HL-60/S4 (cell line): ENCODE measurements at regions not wholly inside any gene's neighbourhood (a gene's known extent, or its start where the extent isn't known, plus 50 kb on each side); places are given as distances from the start of the nearest gene placed in this dataset.
"Not testable (repeated sequence)": the region's sequence is repeated elsewhere in the genome, so short reads cannot be mapped to it uniquely, and the experiment has no call there.

Experiments used
- in situ Hi-C: fragments of 300-500 bp; cut with MboI; formaldehyde crosslinking; loops from 2 replicates; pipeline ENCODE4 v1.14.3; 2022; ENCODE audit warnings: low sequenced_read_pairs

- in situ Hi-C loops: no loop called here
Observed at GRCh38 chr5:15384581-15384980, 115.4 kb upstream of the FBXL7 start.

- in situ Hi-C loops: no loop called here
Observed at GRCh38 chr5:15384176-15384575, 115.8 kb upstream of the FBXL7 start.

- in situ Hi-C loops: no loop called here
Observed at GRCh38 chr5:15383469-15383868, 116.5 kb upstream of the FBXL7 start.

DNA sequence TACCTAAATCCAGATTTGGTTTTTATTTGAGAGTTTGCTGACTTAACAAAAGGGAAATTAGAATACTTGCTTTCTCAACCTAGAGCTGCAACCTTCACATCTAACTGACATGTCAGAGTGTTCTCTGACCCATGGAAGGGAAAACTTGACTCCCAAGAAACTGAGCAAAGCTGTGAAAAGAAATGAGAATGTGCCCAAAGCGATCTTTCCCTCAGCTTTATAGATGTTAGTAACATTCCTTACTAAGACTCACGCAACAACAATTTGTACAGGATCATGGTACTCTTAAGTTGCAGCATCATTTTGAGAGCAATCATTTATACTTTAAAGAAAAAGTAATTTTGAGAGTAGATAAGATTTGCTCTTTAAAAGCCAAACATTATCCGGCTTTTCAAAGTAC lies 117.0 kb upstream of the FBXL7 start:
- in situ Hi-C loops: no loop called here

- in situ Hi-C loops: no loop called here
Observed at GRCh38 chr5:15377573-15378340, 122.2 kb upstream of the FBXL7 start.

DNA sequence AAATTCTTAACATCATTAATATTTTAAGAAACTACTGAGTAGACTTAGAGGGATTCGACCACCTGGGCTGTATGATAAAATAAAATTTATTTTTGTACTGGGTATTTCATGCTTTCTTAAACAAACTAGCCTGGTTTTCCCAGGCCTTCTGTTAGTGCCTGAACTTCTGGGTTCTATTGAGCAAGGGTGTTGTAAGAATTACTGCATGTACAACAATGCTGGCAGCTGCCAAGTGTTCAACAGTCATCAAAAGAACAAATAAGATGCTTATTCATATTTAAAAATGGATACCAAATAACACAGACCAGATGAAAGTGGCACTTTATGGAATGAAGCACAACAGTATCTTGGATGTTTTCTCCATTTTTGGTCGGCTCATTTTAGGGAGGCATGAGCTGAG lies 123.2 kb upstream of the FBXL7 start:
- in situ Hi-C loops: no loop called here

GRCh38 chr5:15376088-15376487 lies 123.9 kb upstream of the FBXL7 start:
- in situ Hi-C loops: no loop called here

GRCh38 chr5:15375559-15375958 lies 124.4 kb upstream of the FBXL7 start:
- in situ Hi-C loops: no loop called here

- in situ Hi-C loops: no loop called here
Observed at GRCh38 chr5:15374886-15375285, 125.1 kb upstream of the FBXL7 start.

DNA sequence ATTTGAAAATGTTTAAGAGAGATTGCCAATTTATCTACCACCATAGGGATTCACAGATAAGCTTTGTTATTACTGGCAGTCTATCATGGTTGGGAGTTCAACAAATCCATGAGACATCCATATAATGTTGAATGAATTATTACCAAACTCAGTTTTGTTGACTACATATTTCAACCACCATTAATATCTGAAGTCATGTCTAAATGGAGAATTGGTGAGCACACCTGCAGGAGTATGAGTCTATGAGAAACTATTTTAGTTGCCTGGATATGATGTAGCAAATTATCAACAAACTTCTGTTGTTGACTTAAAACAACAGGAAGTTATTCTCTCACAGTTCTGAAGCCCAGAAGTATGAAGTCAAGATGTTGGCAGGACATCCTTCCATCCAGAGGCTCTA lies 126.8 kb upstream of the FBXL7 start:
- in situ Hi-C loops: no loop called here

GRCh38 chr5:15371184-15371583 lies 128.8 kb upstream of the FBXL7 start:
- in situ Hi-C loops: no loop called here

DNA sequence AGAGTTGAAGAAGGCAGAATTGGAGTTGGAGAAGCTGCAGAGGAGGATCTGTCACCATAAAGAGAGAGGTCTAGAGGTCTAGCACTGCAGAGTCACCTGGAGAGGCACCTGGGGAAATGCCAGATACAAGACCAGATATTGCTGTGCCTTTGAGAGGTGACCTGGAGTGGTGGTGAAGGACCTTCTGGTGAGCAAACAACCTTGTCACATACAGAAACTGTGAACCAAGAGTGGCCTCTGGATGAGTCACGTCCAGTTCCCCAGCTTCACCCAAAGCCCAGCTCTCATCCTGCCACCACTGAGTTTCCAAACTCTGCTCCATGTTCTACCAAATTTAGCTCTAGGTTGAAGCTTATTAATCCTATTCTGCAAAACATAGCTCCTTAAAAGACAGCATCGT lies 131.1 kb upstream of the FBXL7 start:
- in situ Hi-C loops: no loop called here

DNA sequence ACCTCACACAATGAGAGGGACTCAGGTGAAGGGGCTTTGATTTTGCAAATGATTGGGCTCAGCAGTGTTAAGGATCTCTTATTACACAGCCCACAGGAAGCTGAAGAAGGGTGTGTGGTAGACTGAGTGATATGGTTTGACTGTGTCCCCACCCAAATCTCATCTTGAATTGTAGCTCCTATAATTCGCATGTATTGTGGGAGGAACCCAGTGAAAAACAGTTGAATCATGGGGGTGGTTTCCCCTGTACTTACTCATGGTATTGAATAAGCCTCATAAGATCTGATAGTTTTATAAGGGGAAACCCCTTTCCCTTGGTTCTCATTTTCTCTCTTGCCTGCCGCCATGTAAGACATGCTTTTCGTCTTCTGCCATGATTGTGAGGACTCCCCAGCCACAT lies 132.5 kb upstream of the FBXL7 start:
- in situ Hi-C loops: no loop called here

GRCh38 chr5:15366676-15367391 lies 133.1 kb upstream of the FBXL7 start:
- in situ Hi-C loops: no loop called here

GRCh38 chr5:15365070-15365469 lies 134.9 kb upstream of the FBXL7 start:
- in situ Hi-C loops: no loop called here

GRCh38 chr5:15363601-15364000 lies 136.4 kb upstream of the FBXL7 start:
- in situ Hi-C loops: no loop called here

DNA sequence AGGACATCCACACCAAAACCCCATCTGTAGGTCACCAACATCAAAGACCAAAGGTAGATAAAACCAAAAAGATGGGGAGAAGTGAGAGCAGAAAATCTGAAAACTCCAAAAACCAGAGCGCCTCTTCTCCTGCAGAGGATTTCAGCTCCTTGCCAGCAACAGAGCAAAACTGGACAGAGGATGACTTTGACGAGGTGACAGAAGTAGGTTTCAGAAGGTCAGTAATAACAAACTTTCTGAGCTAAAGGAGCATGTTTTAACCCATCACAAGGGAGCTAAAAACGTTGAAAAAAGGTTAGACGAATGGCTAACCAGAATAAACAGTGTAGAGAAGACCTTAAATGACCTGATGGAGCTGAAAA lies 142.9 kb upstream of the FBXL7 start:
- in situ Hi-C loops: not testable (repeated sequence)

DNA sequence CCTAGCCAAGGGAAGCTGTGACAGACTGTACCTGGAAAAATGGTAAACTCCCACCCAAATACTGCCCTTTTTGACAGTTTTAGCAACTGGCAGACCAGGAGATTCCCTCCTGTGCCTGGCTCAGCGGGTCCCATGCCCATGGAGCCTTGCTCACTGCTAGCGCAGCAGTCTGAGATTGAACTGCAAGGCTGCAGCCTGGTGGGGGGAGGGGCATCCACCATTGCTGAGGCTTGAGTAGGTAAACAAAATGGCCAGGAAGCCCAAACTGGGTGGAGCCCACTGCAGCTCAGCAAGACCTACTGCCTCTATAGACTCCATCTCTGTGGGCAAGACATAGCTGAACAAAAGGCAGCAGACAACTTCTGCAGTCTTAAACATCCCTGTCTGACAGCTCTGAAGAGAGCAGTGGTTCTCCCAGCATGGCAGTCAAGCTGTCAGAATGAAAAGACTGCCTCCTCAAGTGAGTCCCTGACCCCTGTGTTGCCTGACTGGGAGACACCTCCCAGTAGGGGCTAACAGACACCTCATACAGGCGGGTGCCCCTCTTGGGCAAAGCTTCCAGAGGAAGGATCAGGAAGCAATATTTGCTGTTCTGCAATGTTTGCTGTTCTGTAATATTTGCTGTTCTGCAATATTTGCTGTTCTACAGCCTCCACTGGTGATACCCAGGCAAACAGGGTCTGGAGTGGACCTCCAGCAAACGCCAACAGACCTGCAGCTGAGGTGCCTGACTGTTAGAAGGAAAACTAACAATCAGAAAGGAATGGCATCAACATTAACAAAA lies 143.5 kb upstream of the FBXL7 start:
- in situ Hi-C loops: not testable (repeated sequence)

DNA sequence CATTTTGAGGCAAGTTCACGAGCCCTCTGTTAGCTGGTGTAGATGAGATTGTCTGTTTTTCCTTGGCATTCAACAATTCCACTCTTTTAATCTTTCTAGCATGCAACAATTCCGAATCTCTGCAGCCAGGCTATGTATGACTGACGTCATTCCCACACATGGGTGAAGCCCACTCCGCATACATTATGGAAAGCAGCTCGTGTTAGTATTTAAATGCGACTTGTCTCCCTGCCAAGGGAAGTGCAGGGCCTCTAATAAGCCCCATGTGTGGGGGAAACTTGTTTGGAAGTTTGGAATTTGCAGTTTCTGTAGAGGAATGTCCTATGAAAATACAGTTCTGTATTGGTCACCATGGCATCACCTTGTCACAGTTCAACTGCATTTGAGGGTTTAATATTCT lies 146.0 kb upstream of the FBXL7 start:
- in situ Hi-C loops: no loop called here

DNA sequence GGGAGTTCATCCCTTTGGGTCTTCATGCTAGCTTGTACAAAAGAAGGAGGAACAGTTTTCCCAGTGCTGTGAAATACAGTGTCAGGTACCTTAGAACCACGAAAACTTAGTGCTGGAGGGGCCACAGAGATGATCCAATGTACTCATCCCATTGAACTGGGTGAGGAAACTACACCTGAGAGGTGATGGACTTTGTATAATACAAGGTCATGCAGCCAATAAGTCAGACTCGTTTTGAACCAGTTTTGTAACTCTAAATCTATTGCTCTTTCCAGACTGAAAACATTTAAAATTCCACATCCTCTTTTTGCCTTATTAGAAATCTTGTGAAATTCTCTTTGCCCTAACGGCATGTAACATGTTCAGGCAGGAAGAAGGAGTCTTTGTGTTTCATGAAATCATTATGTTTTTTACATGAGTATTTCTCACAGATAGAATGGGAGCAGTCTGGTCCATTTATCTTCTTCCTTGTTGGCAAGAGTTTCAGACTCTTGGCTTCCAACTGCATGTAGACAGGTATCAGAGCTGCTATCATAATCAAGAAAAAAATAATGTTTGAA lies 146.8 kb upstream of the FBXL7 start:
- in situ Hi-C loops: no loop called here

- in situ Hi-C loops: no loop called here
Observed at GRCh38 chr5:15350614-15351013, 149.4 kb upstream of the FBXL7 start.

DNA sequence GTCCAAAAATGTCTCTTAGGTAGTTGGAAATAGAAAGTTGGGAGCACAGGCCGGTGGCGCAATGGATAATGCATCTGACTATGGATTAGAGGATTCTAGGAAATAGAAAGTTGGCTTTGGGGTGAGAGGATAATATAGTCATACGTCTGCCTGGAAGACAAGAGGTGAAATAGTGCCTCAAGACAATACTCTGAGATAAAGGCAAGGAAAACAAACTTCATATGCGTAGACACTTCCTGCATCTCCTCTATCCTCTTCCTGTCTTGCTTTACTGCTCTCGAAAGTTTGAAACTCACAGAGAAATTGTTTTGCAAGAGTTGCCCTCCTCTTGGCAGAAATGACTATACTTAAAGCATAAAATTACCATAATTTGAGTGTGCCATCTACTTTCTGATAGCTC lies 153.2 kb upstream of the FBXL7 start:
- in situ Hi-C loops: no loop called here
